Activated CD8-positive, alpha-beta T cell treated with anti-CD3 and anti-CD28 coated beads, Interleukin-2, amount 10 ng/mL, durations not matched to agents 7 days and 5 days (primary cell): ENCODE measurements at regions not wholly inside any gene's neighbourhood (a gene's known extent, or its start where the extent isn't known, plus 50 kb on each side); places are given as distances from the start of the nearest gene placed in this dataset.

Experiments
- ATAC-seq: fragments of 150-1000 bp; cut with Tn5 transposase; one replicate; pipeline ENCODE4 v1.10.0; 2021; ENCODE audit warnings: moderate library complexity
- CTCF ChIA-PET: fragments of 350-600 bp; sonication (Branson Sonifier 250); formaldehyde crosslinking; loops from one replicate; lab custom pipeline; 2021; ENCODE audit warnings: antibody characterized with exemption; lab: Charles Lee
- POLR2A ChIA-PET: fragments of 350-600 bp; sonication (Branson Sonifier 250); formaldehyde crosslinking; loops from one replicate; lab custom pipeline; 2021; ENCODE audit warnings: antibody characterized with exemption; lab: Charles Lee
- DNase-seq: peaks from one replicate; pipeline ENCODE4 v3.0.0-alpha.2; 2020
- H3K27ac Mint-ChIP-seq: one replicate; pipeline ENCODE4 v1.8.0; 2021; ENCODE audit warnings: mild to moderate bottlenecking, mixed read lengths
- H3K27me3 Mint-ChIP-seq: one replicate; pipeline ENCODE4 v1.8.0; 2021; ENCODE audit warnings: low read depth, mixed read lengths
- H3K36me3 Mint-ChIP-seq: one replicate; pipeline ENCODE4 v1.8.0; 2021; ENCODE audit warnings: low read depth, mixed read lengths
- H3K4me1 Mint-ChIP-seq: one replicate; pipeline ENCODE4 v1.8.0; 2021; ENCODE audit warnings: low read depth, mixed read lengths
- H3K4me3 Mint-ChIP-seq: one replicate; pipeline ENCODE4 v1.8.0; 2021; ENCODE audit warnings: mild to moderate bottlenecking, mixed read lengths
- H3K9me3 Mint-ChIP-seq: one replicate; pipeline ENCODE4 v1.8.0; 2022; ENCODE audit warnings: mixed read lengths; ENCODE audit not compliant: insufficient read depth

- CTCF ChIA-PET: no interaction called here
Measured at GRCh38 chr5:68641211-68641610, 425.7 kb downstream of the PIK3R1 start.

DNA sequence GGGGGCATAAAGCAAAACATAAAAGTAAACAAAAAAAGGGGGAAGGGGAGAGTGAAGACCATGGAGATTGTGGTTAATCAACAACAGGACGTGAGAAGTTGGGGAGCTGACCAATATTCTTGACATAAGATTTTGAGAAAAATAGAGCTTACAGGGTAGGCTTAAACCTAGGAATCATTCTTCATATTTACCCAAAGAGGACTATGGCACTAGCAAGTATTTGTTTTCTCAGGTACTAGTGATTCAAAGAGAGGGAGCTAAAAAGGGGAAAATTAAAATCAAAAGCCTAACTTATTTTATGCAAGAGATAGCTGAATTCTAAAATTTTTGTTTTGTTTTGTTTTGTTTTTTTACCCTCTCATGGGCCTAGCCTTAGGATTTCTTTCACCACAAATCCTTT is 427.5 kb downstream of the PIK3R1 start:
- Mint-ChIP-seq H3K4me3 (no peak overlapping the region), H3K4me1 (no peaks in the 10 kb centered on the region), H3K36me3 (no peaks in the 10 kb centered on the region), H3K27ac (no peak overlapping the region), H3K9me3 (no peaks in the 10 kb centered on the region), H3K27me3 (peaks cover 25% of the 10 kb centered on the region)
- DNase-seq (no peak), ATAC-seq (no peak)
- ChIA-PET CTCF (interaction anchor here (0.7 kb wide), 1 partner anchor 12 kb away, joined by 3 read pairs; no protein-coding TSS in a partner anchor), POLR2A (no interaction called here)

More at GRCh38 chr5:68641211-68641610, 425.7 kb downstream of the PIK3R1 start:
- no peak overlapping the region for H3K4me3 Mint-ChIP-seq
- POLR2A ChIA-PET: no interaction called here
- DNase-seq: no peak
- ATAC-seq: no peak
- no peaks in the 10 kb centered on the region for H3K4me1 Mint-ChIP-seq
- peaks cover 30% of the 10 kb centered on the region for H3K27me3 Mint-ChIP-seq
- H3K9me3 Mint-ChIP-seq: no peaks in the 10 kb centered on the region
- no peaks in the 10 kb centered on the region for H3K36me3 Mint-ChIP-seq
- no peak overlapping the region for H3K27ac Mint-ChIP-seq

GRCh38 chr5:68644971-68645370 is 429.4 kb downstream of the PIK3R1 start:
- ChIA-PET CTCF (interaction anchor here (1.2 kb wide), 1 partner anchor 358 kb away, joined by 3 read pairs; no protein-coding TSS in a partner anchor), POLR2A (no interaction called here)
- H3K36me3 Mint-ChIP-seq: no peaks in the 10 kb centered on the region

GRCh38 chr5:68646144-68646543 is 430.6 kb downstream of the PIK3R1 start:
- no peaks in the 10 kb centered on the region for H3K36me3 Mint-ChIP-seq
- no peak for DNase-seq
- POLR2A ChIA-PET: no interaction called here
- no peaks in the 10 kb centered on the region for H3K4me1 Mint-ChIP-seq
- peaks cover 10% of the 10 kb centered on the region for H3K27me3 Mint-ChIP-seq
- H3K27ac Mint-ChIP-seq: no peak overlapping the region
- no peak for ATAC-seq
- CTCF ChIA-PET: interaction anchor here (1.3 kb wide), 1 partner anchor 8 kb away, joined by 4 read pairs; no protein-coding TSS in a partner anchor
- H3K9me3 Mint-ChIP-seq: no peaks in the 10 kb centered on the region
- H3K4me3 Mint-ChIP-seq: no peak overlapping the region

More at GRCh38 chr5:68644971-68645370, 429.4 kb downstream of the PIK3R1 start:
- ATAC-seq (no peak), DNase-seq (no peak)
- peaks cover 17% of the 10 kb centered on the region for H3K27me3 Mint-ChIP-seq
- H3K4me1 Mint-ChIP-seq: no peaks in the 10 kb centered on the region
- no peak overlapping the region for H3K27ac Mint-ChIP-seq
- H3K4me3 Mint-ChIP-seq: no peak overlapping the region
- H3K9me3 Mint-ChIP-seq: no peaks in the 10 kb centered on the region

- ATAC-seq: no peak
- Mint-ChIP-seq H3K27me3 (peaks cover 6% of the 10 kb centered on the region), H3K4me1 (no peaks in the 10 kb centered on the region), H3K27ac (no peak overlapping the region), H3K9me3 (no peaks in the 10 kb centered on the region), H3K36me3 (no peaks in the 10 kb centered on the region), H3K4me3 (no peak overlapping the region)
- POLR2A ChIA-PET: no interaction called here
- CTCF ChIA-PET: no interaction called here
- no peak for DNase-seq
Measured at GRCh38 chr5:68647743-68648142, 432.2 kb downstream of the PIK3R1 start.

DNA sequence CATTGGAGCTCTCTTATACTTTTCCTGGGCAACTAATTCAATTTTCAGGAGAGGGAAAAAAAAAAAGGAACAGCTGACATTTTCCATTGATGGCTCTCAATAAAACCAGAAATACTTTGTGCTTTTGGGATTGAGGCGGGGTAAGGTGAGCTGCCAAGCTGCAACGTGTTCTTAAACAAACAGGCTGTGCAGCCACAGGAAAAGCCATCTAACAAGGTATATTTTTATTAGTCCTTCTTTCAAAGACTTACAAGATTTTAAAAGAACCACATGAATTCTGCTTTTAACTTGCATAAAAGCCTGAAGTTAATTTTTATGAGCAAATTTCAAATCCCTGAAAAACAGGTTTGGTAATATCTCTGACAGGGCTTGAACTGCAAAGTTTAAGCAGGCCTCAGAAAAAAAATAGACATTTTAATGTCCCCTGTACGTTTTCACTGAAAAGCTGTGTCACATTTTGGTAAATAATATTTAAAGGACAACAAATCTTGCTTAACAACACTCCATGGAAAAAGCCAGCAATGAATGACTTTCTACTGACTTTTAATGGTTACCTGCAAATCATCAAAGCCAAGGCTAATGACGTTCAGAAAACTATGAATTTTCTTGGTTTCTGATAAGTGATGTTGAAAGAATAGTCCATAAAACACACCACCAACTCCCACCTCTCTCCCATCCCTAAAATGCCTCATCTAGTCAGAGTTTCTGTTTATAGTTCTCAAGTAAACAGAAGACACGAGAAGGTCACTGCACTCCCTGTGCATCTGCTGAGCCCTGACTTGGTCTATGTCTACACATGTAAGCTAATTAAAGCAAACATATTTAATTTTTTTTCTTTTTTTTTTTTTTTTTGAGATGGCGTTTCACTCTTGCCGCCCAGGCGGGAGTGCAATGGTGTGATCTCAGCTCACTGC is 433.6 kb downstream of the PIK3R1 start:
- Mint-ChIP-seq H3K36me3 (no peaks in the 10 kb centered on the region), H3K4me3 (no peak overlapping the region), H3K4me1 (no peaks in the 10 kb centered on the region), H3K27ac (no peak overlapping the region), H3K9me3 (no peaks in the 10 kb centered on the region), H3K27me3 (peaks cover 2% of the 10 kb centered on the region)
- ChIA-PET CTCF (no interaction called here), POLR2A (no interaction called here)
- DNase-seq (no peak), ATAC-seq (no peak)

DNA sequence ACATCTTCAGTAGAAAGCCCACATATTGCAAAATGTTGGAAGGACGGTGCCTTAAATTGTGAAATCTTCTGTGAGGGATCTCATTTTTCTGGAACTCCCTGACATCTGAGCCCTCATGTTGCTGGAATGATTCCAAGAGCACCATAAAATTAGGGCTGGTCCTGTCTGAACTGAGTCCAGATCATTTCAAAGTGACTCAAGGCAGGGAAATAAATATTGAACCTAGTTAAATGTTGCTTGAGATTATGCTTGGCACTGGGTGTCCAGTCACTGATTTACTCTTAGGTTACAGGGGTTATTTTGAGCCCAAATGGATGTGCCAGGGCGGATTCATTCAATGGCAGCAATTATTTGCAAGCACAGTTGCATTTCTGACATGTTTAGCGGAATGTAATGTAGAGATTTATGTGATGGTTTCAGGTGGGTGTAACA is 437.0 kb downstream of the PIK3R1 start:
- ChIA-PET POLR2A (no interaction called here), CTCF (no interaction called here)
- H3K4me3 Mint-ChIP-seq: no peak overlapping the region
- H3K9me3 Mint-ChIP-seq: no peaks in the 10 kb centered on the region
- no peak for DNase-seq
- no peaks in the 10 kb centered on the region for H3K27me3 Mint-ChIP-seq
- no peak overlapping the region for H3K27ac Mint-ChIP-seq
- no peaks in the 10 kb centered on the region for H3K4me1 Mint-ChIP-seq
- no peak for ATAC-seq
- H3K36me3 Mint-ChIP-seq: no peaks in the 10 kb centered on the region

DNA sequence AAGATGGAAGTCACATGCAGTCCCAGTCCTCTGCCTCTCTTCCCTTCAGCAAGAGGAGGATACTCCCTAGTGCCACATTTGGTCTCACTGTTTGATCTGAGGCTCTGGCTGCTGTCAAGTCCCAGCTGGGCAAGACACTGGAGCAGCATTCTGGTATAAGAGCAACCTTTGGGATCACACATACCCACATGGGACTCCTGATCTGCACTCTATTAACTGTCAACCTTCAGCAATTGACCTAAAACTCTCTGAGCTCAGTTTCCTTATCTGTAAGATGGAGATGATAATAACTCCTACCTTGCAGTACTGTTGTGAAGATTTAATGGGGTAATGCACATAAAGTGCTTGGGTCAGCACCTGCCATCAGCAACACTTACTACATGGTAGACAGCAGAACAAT is 437.9 kb downstream of the PIK3R1 start:
- Mint-ChIP-seq H3K27me3 (no peaks in the 10 kb centered on the region), H3K27ac (no peak overlapping the region), H3K36me3 (no peaks in the 10 kb centered on the region), H3K9me3 (no peaks in the 10 kb centered on the region), H3K4me3 (no peak overlapping the region), H3K4me1 (no peaks in the 10 kb centered on the region)
- ChIA-PET CTCF (no interaction called here), POLR2A (no interaction called here)
- DNase-seq (no peak), ATAC-seq (no peak)

DNA sequence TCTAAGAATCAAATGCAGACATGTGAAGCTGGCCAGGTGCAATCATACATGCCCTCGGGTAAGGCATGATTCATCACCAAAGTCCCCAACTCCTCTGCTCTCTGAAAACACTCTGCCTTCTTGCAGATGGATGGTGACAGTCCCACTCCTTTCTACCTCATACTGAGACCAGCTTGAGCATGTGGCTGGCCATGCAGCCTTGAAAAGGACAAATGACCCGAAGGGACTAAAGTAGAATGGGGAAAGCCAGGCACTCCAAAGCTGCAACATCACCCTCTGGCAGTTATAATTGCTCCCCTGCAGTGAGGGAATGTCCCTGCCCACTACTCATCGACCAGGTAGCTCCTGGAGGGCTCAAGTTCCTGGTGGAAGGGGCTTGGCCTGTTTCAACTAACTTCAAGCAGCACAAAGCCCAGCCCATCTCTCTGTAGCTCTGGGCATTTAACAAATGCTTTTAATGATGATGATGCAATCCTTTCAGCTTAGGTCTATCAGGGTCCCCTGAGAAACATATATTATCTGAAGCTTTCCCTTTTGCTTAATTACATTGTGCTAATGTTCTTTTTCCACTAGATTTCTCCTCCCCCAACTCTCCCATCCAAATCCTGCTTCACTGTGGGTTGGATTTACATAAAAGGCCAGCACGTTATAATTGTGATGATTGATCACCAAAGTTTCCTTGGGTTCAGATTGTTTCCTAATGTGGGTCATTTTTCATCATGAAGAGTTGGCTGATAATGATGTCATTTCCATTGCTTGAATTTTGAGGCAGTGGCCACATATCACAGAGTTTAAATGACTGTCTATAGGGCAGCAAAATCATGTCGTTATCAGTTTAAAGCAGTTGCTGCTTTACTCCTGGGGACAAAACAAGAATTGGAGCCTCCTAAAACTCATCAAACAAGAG is 436.5 kb upstream of the SLC30A5 start:
- ChIA-PET CTCF (interaction anchor here (1.7 kb wide), 1 partner anchor 371 kb away, joined by 7 read pairs; no protein-coding TSS in a partner anchor), POLR2A (interaction anchor here (1.2 kb wide), 1 partner anchor 10 kb away, joined by 3 read pairs; no protein-coding TSS in a partner anchor)
- Mint-ChIP-seq H3K4me3 (no peak overlapping the region), H3K4me1 (no peaks in the 10 kb centered on the region), H3K9me3 (no peaks in the 10 kb centered on the region), H3K27me3 (no peaks in the 10 kb centered on the region), H3K36me3 (no peaks in the 10 kb centered on the region), H3K27ac (no peak overlapping the region)
- ATAC-seq: no peak
- no peak for DNase-seq

DNA sequence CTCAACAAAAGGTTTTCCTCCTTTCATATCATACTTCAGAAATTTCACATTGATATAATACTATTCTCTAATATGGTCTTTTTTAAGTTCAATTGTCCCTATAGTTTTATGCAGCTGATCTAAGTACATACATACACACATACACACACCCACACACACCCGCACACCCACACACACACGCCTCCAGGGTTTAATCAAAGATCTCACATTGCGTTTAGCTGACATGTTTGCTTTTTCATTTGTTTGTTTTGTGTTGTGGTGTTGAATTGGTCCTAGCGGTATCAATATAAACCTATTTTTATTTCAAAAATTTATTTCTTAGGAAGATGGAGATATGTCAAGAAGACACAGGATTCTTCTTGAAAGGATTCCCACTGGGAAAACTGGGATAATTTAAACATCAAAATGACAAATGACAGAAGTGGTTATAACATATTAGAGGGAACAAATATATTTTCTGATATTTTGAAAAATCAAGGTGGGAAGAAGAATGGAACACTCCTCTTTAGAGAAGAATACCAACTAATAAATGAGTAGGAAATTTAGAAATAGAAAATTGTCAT is 434.9 kb upstream of the SLC30A5 start:
- POLR2A ChIA-PET: no interaction called here
- Mint-ChIP-seq H3K36me3 (no peaks in the 10 kb centered on the region), H3K4me3 (no peak overlapping the region), H3K27me3 (no peaks in the 10 kb centered on the region), H3K4me1 (no peaks in the 10 kb centered on the region), H3K27ac (no peak overlapping the region), H3K9me3 (no peaks in the 10 kb centered on the region)
- CTCF ChIA-PET: no interaction called here
- ATAC-seq (no peak), DNase-seq (no peak)

GRCh38 chr5:68659881-68660280 is 433.9 kb upstream of the SLC30A5 start:
- CTCF ChIA-PET: no interaction called here
- ATAC-seq (no peak), DNase-seq (no peak)
- H3K4me3 Mint-ChIP-seq: no peak overlapping the region
- POLR2A ChIA-PET: no interaction called here
- no peak overlapping the region for H3K27ac Mint-ChIP-seq
- H3K4me1 Mint-ChIP-seq: no peaks in the 10 kb centered on the region
- no peaks in the 10 kb centered on the region for H3K9me3 Mint-ChIP-seq
- no peaks in the 10 kb centered on the region for H3K36me3 Mint-ChIP-seq
- H3K27me3 Mint-ChIP-seq: no peaks in the 10 kb centered on the region
